ENCODE measurements at regions not wholly inside any gene's neighbourhood (a gene's known extent, or its start where the extent isn't known, plus 50 kb on each side); places are given as distances from the start of the nearest gene placed in this dataset.

- no peak overlapping the region for H3K4me2 ChIP-seq
- H2AFZ ChIP-seq = no peak overlapping the region
- H3K4me3 ChIP-seq = no peak overlapping the region
- Mint-ChIP-seq H3K4me1 (no peaks in the 10 kb centered on the region), H3K27ac (no peak overlapping the region), H3K27me3 (ENCODE audit: insufficient read depth, low read depth, poor library complexity) (no peaks in the 10 kb centered on the region), H3K4me3 (no peak overlapping the region), H3K36me3 (ENCODE audit: low read depth) (no peaks in the 10 kb centered on the region; the same call in 2 of the 3 replicates), H3K9me3 (peaks cover 4% of the 10 kb centered on the region; the same call in 2 of the 3 replicates)
- H3K4me1 ChIP-seq (ENCODE audit: insufficient read depth) = no peaks in the 10 kb centered on the region
- H3K27me3 ChIP-seq (ENCODE audit: insufficient read depth) = no peaks in the 10 kb centered on the region
- ATAC-seq = no peak
- no peak for DNase-seq (ENCODE audit: low spot score)
- no peaks in the 10 kb centered on the region for H3K9me2 ChIP-seq (ENCODE audit: insufficient read depth)
- TF ChIP-seq ZNF331 (CRISPR knock-in tag; IDR thresholded peaks at IDR 0.05; ENCODE audit: low read depth) (no peak), EZH2 (IDR thresholded peaks at IDR 0.05; ENCODE audit: low read depth, unreplicated experiment) (no peak), EZH2phosphoT487 (IDR thresholded peaks at IDR 0.05; ENCODE audit: unreplicated experiment) (no peak), ZNF462 (CRISPR knock-in tag; IDR thresholded peaks at IDR 0.05) (no peak), NANOG (IDR thresholded peaks at IDR 0.05; ENCODE audit: borderline replicate concordance) (no peak)
- H4K20me1 ChIP-seq (replicated peaks; ENCODE audit: insufficient read depth) = no peaks in the 10 kb centered on the region
- H3K36me3 ChIP-seq (ENCODE audit: insufficient read depth) = no peaks in the 10 kb centered on the region
- H3K27ac ChIP-seq (ENCODE audit: low read depth) = no peak overlapping the region
- no peaks in the 10 kb centered on the region for H3F3A ChIP-seq (replicated peaks; ENCODE audit: low read depth)
- no peaks in the 10 kb centered on the region for H3K79me2 ChIP-seq (replicated peaks; ENCODE audit: insufficient read depth)
These were observed 580.3 kb downstream of the BRD1 start for GRCh38 chr22:49247194-49247924.

All from GM23338 (cell line).